Prostate gland (tissue), 2 donors: ENCODE measurements at regions not wholly inside any gene's neighbourhood (a gene's known extent, or its start where the extent isn't known, plus 50 kb on each side); places are given as distances from the start of the nearest gene placed in this dataset.

Source experiments
- POLR2A ChIP-seq: fragments of 450-650 bp; IDR thresholded peaks from one replicate; pipeline ENCODE4 v1.6.1; 2016; ENCODE audit warnings: antibody characterized with exemption, mild to moderate bottlenecking
- POLR2AphosphoS5 ChIP-seq: sonication (generic); formaldehyde crosslinking; IDR thresholded peaks from one replicate; pipeline ENCODE4 v1.6.1; 2017; ENCODE audit warnings: antibody characterized with exemption
- TF ChIP-seq, protein P1 (sequence below), 4 experiments: fragments of 200-600 bp in 2 of 4; fragments of 450-650 bp in 2 of 4; sonication (generic) in 2 of 4; IDR thresholded peaks; 1 replicate in 3 of 4; 2 replicates in 1 of 4; pipeline ENCODE4 v1.5.1; 2016 to 2019; ENCODE audit warnings: antibody characterized with exemption in 4 of 4, mild to moderate bottlenecking in 2 of 4, moderate library complexity in 2 of 4

- no peak for TF ChIP-seq POLR2AphosphoS5
- TF ChIP-seq, protein P1, sequence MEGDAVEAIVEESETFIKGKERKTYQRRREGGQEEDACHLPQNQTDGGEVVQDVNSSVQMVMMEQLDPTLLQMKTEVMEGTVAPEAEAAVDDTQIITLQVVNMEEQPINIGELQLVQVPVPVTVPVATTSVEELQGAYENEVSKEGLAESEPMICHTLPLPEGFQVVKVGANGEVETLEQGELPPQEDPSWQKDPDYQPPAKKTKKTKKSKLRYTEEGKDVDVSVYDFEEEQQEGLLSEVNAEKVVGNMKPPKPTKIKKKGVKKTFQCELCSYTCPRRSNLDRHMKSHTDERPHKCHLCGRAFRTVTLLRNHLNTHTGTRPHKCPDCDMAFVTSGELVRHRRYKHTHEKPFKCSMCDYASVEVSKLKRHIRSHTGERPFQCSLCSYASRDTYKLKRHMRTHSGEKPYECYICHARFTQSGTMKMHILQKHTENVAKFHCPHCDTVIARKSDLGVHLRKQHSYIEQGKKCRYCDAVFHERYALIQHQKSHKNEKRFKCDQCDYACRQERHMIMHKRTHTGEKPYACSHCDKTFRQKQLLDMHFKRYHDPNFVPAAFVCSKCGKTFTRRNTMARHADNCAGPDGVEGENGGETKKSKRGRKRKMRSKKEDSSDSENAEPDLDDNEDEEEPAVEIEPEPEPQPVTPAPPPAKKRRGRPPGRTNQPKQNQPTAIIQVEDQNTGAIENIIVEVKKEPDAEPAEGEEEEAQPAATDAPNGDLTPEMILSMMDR (IDR thresholded peaks at IDR 0.05), result no peak
- TF ChIP-seq POLR2A, result no peak
Observed at GRCh38 chr2:172195836-172196376, 93.2 kb upstream of the DLX2 start.
